HepG2 (cell line): ENCODE measurements at regions not wholly inside any gene's neighbourhood (a gene's known extent, or its start where the extent isn't known, plus 50 kb on each side); places are given as distances from the start of the nearest gene placed in this dataset.
A peak's percentile ranks its signal among the peaks of the same experiment; 100 is the strongest.

Experiments used
- ARNT ChIP-seq: fragments of 450-650 bp; IDR thresholded peaks from 2 replicates; pipeline ENCODE4 v1.6.1; 2017
- CEBPG ChIP-seq: IDR thresholded peaks from 2 replicates; pipeline ENCODE4 v1.6.1; 2016
- FOXA1 ChIP-seq, 2 experiments: fragments of 450-650 bp in 1 of 2; sonication (generic) in 1 of 2; formaldehyde crosslinking in 1 of 2; IDR thresholded peaks; 2 replicates each; pipeline versions ENCODE4 v1.4.0 to v1.6.1; 2016 to 2020; ENCODE audit warnings: missing genetic modification reagents in 1 of 2
- FOXP1 ChIP-seq, 2 experiments: fragments of 450-650 bp in 1 of 2; IDR thresholded peaks; 2 replicates each; pipeline ENCODE4 v1.6.1; 2017 to 2018; ENCODE audit warnings: antibody characterized with exemption in 1 of 2
- GATAD1 ChIP-seq: IDR thresholded peaks from 2 replicates; pipeline ENCODE4 v1.6.1; 2016; ENCODE audit warnings: missing genetic modification reagents, missing compliant biosample characterization
- NFKB2 ChIP-seq: sonication (generic); formaldehyde crosslinking; IDR thresholded peaks from 2 replicates; pipeline ENCODE4 v1.4.0; 2020; ENCODE audit warnings: missing genetic modification reagents, borderline replicate concordance
- TCF7 ChIP-seq: sonication (generic); IDR thresholded peaks from 2 replicates; pipeline ENCODE4 v1.6.1; 2016; ENCODE audit warnings: antibody characterized with exemption, low read depth
- ZNF432 ChIP-seq: sonication (generic); formaldehyde crosslinking; IDR thresholded peaks from 2 replicates; pipeline ENCODE4 v1.5.0; 2020; ENCODE audit warnings: missing genetic modification reagents, mild to moderate bottlenecking, borderline replicate concordance
- TF ChIP-seq, protein P1 (sequence below): sonication (generic); formaldehyde crosslinking; IDR thresholded peaks from 2 replicates; pipeline ENCODE4 v1.5.0; 2020; ENCODE audit warnings: mild to moderate bottlenecking, missing genetic modification reagents, borderline replicate concordance
- TF ChIP-seq, protein P2 (sequence below): IDR thresholded peaks from 2 replicates; pipeline ENCODE4 v1.6.1; 2016; ENCODE audit warnings: mild to moderate bottlenecking
- TF ChIP-seq, protein P3 (sequence below): sonication (generic); IDR thresholded peaks from 2 replicates; pipeline ENCODE4 v1.6.1; 2016; ENCODE audit warnings: low read depth, borderline replicate concordance
- TF ChIP-seq, protein P4 (sequence below): sonication (generic); formaldehyde crosslinking; IDR thresholded peaks from 2 replicates; pipeline ENCODE4 v1.5.1; 2020; ENCODE audit warnings: mild to moderate bottlenecking, missing genetic modification reagents, borderline replicate concordance
- TF ChIP-seq, protein P5 (sequence below): sonication (generic); formaldehyde crosslinking; IDR thresholded peaks from 2 replicates; pipeline ENCODE4 v1.4.0; 2020; ENCODE audit warnings: mild to moderate bottlenecking, low read depth, missing genetic modification reagents

DNA sequence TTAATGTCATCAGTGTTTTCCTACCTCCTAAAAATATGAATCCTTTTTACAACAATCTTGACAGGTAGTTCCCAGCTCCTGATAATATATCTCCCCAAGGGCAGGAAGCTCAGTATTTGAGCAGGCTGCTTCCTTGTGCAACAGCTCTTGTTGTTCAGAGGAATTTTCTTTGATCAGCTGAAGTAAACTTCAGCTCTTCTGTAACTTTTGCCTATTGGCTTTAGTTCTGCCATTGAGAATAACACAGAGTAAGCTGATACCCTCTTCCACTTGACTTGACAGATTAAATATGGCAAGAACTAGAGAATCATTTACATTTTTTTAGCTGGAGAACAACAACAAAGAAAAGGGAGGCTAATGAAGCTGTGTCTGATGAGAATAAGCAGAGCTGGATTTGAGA, 75.2 kb downstream of the LUZP4 start (continued):
- TF ChIP-seq, protein P1, sequence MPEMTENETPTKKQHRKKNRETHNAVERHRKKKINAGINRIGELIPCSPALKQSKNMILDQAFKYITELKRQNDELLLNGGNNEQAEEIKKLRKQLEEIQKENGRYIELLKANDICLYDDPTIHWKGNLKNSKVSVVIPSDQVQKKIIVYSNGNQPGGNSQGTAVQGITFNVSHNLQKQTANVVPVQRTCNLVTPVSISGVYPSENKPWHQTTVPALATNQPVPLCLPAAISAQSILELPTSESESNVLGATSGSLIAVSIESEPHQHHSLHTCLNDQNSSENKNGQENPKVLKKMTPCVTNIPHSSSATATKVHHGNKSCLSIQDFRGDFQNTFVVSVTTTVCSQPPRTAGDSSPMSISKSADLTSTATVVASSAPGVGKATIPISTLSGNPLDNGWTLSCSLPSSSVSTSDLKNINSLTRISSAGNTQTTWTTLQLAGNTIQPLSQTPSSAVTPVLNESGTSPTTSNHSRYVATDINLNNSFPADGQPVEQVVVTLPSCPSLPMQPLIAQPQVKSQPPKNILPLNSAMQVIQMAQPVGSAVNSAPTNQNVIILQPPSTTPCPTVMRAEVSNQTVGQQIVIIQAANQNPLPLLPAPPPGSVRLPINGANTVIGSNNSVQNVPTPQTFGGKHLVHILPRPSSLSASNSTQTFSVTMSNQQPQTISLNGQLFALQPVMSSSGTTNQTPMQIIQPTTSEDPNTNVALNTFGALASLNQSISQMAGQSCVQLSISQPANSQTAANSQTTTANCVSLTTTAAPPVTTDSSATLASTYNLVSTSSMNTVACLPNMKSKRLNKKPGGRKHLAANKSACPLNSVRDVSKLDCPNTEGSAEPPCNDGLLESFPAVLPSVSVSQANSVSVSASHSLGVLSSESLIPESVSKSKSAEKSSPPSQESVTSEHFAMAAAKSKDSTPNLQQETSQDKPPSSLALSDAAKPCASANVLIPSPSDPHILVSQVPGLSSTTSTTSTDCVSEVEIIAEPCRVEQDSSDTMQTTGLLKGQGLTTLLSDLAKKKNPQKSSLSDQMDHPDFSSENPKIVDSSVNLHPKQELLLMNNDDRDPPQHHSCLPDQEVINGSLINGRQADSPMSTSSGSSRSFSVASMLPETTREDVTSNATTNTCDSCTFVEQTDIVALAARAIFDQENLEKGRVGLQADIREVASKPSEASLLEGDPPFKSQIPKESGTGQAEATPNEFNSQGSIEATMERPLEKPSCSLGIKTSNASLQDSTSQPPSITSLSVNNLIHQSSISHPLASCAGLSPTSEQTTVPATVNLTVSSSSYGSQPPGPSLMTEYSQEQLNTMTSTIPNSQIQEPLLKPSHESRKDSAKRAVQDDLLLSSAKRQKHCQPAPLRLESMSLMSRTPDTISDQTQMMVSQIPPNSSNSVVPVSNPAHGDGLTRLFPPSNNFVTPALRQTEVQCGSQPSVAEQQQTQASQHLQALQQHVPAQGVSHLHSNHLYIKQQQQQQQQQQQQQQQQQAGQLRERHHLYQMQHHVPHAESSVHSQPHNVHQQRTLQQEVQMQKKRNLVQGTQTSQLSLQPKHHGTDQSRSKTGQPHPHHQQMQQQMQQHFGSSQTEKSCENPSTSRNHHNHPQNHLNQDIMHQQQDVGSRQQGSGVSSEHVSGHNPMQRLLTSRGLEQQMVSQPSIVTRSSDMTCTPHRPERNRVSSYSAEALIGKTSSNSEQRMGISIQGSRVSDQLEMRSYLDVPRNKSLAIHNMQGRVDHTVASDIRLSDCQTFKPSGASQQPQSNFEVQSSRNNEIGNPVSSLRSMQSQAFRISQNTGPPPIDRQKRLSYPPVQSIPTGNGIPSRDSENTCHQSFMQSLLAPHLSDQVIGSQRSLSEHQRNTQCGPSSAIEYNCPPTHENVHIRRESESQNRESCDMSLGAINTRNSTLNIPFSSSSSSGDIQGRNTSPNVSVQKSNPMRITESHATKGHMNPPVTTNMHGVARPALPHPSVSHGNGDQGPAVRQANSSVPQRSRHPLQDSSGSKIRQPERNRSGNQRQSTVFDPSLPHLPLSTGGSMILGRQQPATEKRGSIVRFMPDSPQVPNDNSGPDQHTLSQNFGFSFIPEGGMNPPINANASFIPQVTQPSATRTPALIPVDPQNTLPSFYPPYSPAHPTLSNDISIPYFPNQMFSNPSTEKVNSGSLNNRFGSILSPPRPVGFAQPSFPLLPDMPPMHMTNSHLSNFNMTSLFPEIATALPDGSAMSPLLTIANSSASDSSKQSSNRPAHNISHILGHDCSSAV (CRISPR knock-in tag): no peak
- TF ChIP-seq FOXP1 (IDR thresholded peaks at IDR 0.05): no peak
- peak; percentile 34; the same call in 1 of the 2 replicates for TF ChIP-seq FOXP1 (CRISPR knock-in tag; IDR thresholded peaks at IDR 0.05)
- TF ChIP-seq, protein P2, sequence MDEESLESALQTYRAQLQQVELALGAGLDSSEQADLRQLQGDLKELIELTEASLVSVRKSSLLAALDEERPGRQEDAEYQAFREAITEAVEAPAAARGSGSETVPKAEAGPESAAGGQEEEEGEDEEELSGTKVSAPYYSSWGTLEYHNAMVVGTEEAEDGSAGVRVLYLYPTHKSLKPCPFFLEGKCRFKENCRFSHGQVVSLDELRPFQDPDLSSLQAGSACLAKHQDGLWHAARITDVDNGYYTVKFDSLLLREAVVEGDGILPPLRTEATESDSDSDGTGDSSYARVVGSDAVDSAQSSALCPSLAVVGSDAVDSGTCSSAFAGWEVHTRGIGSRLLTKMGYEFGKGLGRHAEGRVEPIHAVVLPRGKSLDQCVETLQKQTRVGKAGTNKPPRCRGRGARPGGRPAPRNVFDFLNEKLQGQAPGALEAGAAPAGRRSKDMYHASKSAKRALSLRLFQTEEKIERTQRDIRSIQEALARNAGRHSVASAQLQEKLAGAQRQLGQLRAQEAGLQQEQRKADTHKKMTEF (CRISPR knock-in tag): no peak
- TF ChIP-seq, protein P3, sequence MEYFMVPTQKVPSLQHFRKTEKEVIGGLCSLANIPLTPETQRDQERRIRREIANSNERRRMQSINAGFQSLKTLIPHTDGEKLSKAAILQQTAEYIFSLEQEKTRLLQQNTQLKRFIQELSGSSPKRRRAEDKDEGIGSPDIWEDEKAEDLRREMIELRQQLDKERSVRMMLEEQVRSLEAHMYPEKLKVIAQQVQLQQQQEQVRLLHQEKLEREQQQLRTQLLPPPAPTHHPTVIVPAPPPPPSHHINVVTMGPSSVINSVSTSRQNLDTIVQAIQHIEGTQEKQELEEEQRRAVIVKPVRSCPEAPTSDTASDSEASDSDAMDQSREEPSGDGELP: peak; percentile 75
- TF ChIP-seq, protein P4, sequence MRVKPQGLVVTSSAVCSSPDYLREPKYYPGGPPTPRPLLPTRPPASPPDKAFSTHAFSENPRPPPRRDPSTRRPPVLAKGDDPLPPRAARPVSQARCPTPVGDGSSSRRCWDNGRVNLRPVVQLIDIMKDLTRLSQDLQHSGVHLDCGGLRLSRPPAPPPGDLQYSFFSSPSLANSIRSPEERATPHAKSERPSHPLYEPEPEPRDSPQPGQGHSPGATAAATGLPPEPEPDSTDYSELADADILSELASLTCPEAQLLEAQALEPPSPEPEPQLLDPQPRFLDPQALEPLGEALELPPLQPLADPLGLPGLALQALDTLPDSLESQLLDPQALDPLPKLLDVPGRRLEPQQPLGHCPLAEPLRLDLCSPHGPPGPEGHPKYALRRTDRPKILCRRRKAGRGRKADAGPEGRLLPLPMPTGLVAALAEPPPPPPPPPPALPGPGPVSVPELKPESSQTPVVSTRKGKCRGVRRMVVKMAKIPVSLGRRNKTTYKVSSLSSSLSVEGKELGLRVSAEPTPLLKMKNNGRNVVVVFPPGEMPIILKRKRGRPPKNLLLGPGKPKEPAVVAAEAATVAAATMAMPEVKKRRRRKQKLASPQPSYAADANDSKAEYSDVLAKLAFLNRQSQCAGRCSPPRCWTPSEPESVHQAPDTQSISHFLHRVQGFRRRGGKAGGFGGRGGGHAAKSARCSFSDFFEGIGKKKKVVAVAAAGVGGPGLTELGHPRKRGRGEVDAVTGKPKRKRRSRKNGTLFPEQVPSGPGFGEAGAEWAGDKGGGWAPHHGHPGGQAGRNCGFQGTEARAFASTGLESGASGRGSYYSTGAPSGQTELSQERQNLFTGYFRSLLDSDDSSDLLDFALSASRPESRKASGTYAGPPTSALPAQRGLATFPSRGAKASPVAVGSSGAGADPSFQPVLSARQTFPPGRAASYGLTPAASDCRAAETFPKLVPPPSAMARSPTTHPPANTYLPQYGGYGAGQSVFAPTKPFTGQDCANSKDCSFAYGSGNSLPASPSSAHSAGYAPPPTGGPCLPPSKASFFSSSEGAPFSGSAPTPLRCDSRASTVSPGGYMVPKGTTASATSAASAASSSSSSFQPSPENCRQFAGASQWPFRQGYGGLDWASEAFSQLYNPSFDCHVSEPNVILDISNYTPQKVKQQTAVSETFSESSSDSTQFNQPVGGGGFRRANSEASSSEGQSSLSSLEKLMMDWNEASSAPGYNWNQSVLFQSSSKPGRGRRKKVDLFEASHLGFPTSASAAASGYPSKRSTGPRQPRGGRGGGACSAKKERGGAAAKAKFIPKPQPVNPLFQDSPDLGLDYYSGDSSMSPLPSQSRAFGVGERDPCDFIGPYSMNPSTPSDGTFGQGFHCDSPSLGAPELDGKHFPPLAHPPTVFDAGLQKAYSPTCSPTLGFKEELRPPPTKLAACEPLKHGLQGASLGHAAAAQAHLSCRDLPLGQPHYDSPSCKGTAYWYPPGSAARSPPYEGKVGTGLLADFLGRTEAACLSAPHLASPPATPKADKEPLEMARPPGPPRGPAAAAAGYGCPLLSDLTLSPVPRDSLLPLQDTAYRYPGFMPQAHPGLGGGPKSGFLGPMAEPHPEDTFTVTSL (CRISPR knock-in tag): peak; percentile 21; the same call in 1 of the 2 replicates
- peak; percentile 34; the same call in 1 of the 2 replicates for TF ChIP-seq TCF7
- TF ChIP-seq, protein P5, sequence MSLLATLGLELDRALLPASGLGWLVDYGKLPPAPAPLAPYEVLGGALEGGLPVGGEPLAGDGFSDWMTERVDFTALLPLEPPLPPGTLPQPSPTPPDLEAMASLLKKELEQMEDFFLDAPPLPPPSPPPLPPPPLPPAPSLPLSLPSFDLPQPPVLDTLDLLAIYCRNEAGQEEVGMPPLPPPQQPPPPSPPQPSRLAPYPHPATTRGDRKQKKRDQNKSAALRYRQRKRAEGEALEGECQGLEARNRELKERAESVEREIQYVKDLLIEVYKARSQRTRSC (CRISPR knock-in tag): no peak
- TF ChIP-seq ARNT: no peak
- TF ChIP-seq CEBPG (CRISPR knock-in tag): 0 out of 2 replicates have a peak, but pooled peaks have one; percentile 17
- TF ChIP-seq FOXA1 (IDR thresholded peaks at IDR 0.05): no peak
- TF ChIP-seq FOXA1 (CRISPR knock-in tag; IDR thresholded peaks at IDR 0.05): 0 out of 2 replicates have a peak, but pooled peaks have one; percentile 14
- no peak for TF ChIP-seq NFKB2
- TF ChIP-seq GATAD1 (CRISPR knock-in tag): no peak
- TF ChIP-seq ZNF432 (CRISPR knock-in tag): no peak
